KMS-11 (cell line): ENCODE measurements at regions not wholly inside any gene's neighbourhood (a gene's known extent, or its start where the extent isn't known, plus 50 kb on each side); places are given as distances from the start of the nearest gene placed in this dataset.
"Not testable (repeated sequence)": the region's sequence is repeated elsewhere in the genome, so short reads cannot be mapped to it uniquely, and the experiment has no call there.

Experiments
- H2AFZ ChIP-seq: fragments of 200-600 bp; sonication (generic); 2 replicates; pipeline ENCODE4 v1.6.1; 2016; ENCODE audit warnings: antibody characterized with exemption, mixed run types, low read depth
- H3K27ac ChIP-seq: fragments of 200-600 bp; sonication (generic); 2 replicates; pipeline ENCODE4 v1.6.1; 2016; ENCODE audit warnings: mild to moderate bottlenecking, mixed run types
- H3K27me3 ChIP-seq: fragments of 200-600 bp; sonication (generic); 2 replicates; pipeline ENCODE4 v1.6.1; 2017; ENCODE audit warnings: mild to moderate bottlenecking, low read depth, mixed run types, moderate library complexity; ENCODE audit not compliant: insufficient read depth
- H3K36me3 ChIP-seq: fragments of 200-600 bp; sonication (generic); 2 replicates; pipeline ENCODE4 v1.6.1; 2017; ENCODE audit warnings: mild to moderate bottlenecking, mixed run types; ENCODE audit not compliant: insufficient read depth
- H3K4me1 ChIP-seq: fragments of 200-600 bp; sonication (generic); 2 replicates; pipeline ENCODE4 v1.6.1; 2016; ENCODE audit warnings: mild to moderate bottlenecking, low read depth, mixed run types; ENCODE audit not compliant: poor library complexity, severe bottlenecking
- H3K4me2 ChIP-seq: fragments of 200-600 bp; sonication (generic); 2 replicates; pipeline ENCODE4 v1.7.0; 2016; ENCODE audit warnings: mild to moderate bottlenecking, mixed run types
- H3K4me3 ChIP-seq: fragments of 200-600 bp; sonication (generic); IDR thresholded peaks from 2 replicates; pipeline ENCODE4 v1.6.1; 2017; ENCODE audit warnings: low read depth, low read length, mixed read lengths; ENCODE audit not compliant: insufficient read depth
- H3K79me2 ChIP-seq: fragments of 200-600 bp; sonication (generic); 2 replicates; pipeline ENCODE4 v1.6.1; 2016; ENCODE audit warnings: low read depth, mixed run types; ENCODE audit not compliant: insufficient read depth
- H3K9ac ChIP-seq: fragments of 200-600 bp; sonication (generic); 2 replicates; pipeline ENCODE4 v1.6.1; 2016; ENCODE audit warnings: mild to moderate bottlenecking, mixed run types
- H4K20me1 ChIP-seq: fragments of 200-600 bp; sonication (generic); 2 replicates; pipeline ENCODE4 v1.6.1; 2016; ENCODE audit warnings: mild to moderate bottlenecking, mixed run types; ENCODE audit not compliant: insufficient read depth

GRCh38 chr5:34160904-34161303, 117.9 kb upstream of the C1QTNF3 start:
- not testable (repeated sequence) for H3K4me2 ChIP-seq, H3K79me2 ChIP-seq, H3K9ac ChIP-seq, H4K20me1 ChIP-seq, H2AFZ ChIP-seq, H3K27ac ChIP-seq, H3K4me1 ChIP-seq, H3K36me3 ChIP-seq, H3K4me3 ChIP-seq, H3K27me3 ChIP-seq

GRCh38 chr5:34171398-34171797, 128.4 kb upstream of the C1QTNF3 start:
- not testable (repeated sequence) for H3K4me1 ChIP-seq, H4K20me1 ChIP-seq, H3K4me2 ChIP-seq, H3K9ac ChIP-seq, H3K79me2 ChIP-seq, H3K27me3 ChIP-seq, H3K27ac ChIP-seq, H2AFZ ChIP-seq, H3K4me3 ChIP-seq, H3K36me3 ChIP-seq

DNA sequence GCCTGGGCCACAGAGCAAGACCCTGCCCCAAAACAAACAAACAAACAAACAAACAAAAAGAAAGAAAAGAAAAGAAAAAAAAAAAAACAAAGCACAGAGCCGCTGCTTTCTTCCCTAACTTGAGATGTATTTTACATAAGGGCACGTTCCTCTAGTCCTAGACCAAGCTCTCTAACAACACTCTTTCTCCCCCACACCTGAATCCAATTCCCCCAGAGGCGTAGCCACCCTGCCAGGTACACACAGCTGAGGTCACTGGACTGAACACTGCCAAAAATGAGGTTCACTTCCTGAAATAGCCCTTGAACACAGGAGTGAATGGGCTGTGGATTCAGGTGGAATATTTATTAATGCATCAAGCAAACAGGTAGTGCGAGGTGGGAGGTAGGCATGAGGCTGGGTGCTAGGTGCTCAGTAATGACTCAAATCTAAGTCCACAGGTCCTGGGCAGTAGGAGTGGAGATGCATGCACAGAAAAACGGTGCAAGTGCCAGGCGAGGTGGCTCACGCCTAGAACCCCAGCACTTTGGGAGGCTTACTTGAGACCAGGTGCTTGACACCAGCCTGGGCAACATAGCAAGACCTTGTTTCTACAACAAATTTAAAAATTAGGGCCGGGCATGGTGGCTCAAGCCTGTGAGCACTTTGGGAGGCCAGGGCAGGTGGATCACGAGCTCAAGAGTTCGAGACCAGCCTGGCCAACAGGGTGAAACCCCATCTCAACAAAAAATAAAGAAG, 136.6 kb upstream of the C1QTNF3 start:
- H3K4me2 ChIP-seq, H3K4me3 ChIP-seq, H3K27ac ChIP-seq, H3K4me1 ChIP-seq, H3K79me2 ChIP-seq, H3K36me3 ChIP-seq, H3K27me3 ChIP-seq, H4K20me1 ChIP-seq, H2AFZ ChIP-seq, H3K9ac ChIP-seq: not testable (repeated sequence)

GRCh38 chr5:34180225-34180624, 137.2 kb upstream of the C1QTNF3 start:
- H4K20me1 ChIP-seq, H2AFZ ChIP-seq, H3K27me3 ChIP-seq, H3K4me1 ChIP-seq, H3K79me2 ChIP-seq, H3K4me3 ChIP-seq, H3K36me3 ChIP-seq, H3K4me2 ChIP-seq, H3K9ac ChIP-seq, H3K27ac ChIP-seq: not testable (repeated sequence)

DNA sequence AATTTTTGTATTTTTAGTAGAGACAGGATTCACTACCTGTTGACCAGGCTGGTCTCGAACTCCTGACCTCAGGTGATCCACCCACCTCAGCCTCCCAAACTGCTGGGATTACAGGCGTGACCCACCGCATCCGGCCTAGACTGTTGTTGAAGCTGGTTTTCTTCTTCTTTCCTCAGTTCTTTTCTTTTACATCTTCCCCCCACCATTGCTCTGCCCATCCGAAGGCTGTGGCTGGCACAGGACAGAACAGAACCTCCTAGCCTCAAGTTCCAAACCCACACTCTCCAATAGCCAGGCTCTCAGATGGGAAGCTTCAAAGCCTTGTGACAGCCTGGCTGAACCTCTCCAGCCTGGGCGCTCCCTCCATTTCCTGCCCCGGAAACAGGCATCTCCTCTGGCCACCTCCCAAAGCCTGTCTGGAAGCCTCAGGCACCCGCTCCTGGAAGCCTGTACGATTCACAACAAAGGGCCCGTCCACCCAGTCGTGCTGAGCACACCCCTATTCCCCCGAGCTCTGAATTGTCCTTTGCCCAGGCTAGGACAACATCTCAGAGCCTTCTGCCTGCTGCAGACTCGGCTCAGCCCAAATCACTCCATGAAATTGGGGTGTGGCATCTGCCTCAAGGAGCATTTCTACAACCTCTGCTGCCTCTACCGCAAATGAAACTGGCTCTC, 138.1 kb upstream of the C1QTNF3 start:
- not testable (repeated sequence) for H3K4me3 ChIP-seq, H3K36me3 ChIP-seq

GRCh38 chr5:34185005-34185404, 142.0 kb upstream of the C1QTNF3 start:
- not testable (repeated sequence) for H3K27ac ChIP-seq, H3K4me3 ChIP-seq, H3K4me1 ChIP-seq, H3K79me2 ChIP-seq, H3K4me2 ChIP-seq, H3K27me3 ChIP-seq, H3K36me3 ChIP-seq, H3K9ac ChIP-seq, H4K20me1 ChIP-seq, H2AFZ ChIP-seq

More for the DNA sequence above, 138.1 kb upstream of the C1QTNF3 start:
- H3K27me3 ChIP-seq, H3K4me2 ChIP-seq, H4K20me1 ChIP-seq, H3K4me1 ChIP-seq, H3K9ac ChIP-seq, H3K27ac ChIP-seq, H3K79me2 ChIP-seq, H2AFZ ChIP-seq: not testable (repeated sequence)

- not testable (repeated sequence) for H3K79me2 ChIP-seq, H3K4me3 ChIP-seq, H4K20me1 ChIP-seq, H2AFZ ChIP-seq, H3K27ac ChIP-seq, H3K27me3 ChIP-seq, H3K9ac ChIP-seq, H3K36me3 ChIP-seq, H3K4me1 ChIP-seq, H3K4me2 ChIP-seq
Observed at GRCh38 chr5:34185572-34185971, 142.6 kb upstream of the C1QTNF3 start.

- not testable (repeated sequence) for H3K36me3 ChIP-seq, H3K27ac ChIP-seq, H2AFZ ChIP-seq, H3K4me3 ChIP-seq, H3K9ac ChIP-seq, H3K4me2 ChIP-seq, H3K27me3 ChIP-seq, H3K4me1 ChIP-seq, H4K20me1 ChIP-seq, H3K79me2 ChIP-seq
Observed at GRCh38 chr5:34186108-34186507, 143.1 kb upstream of the C1QTNF3 start.

GRCh38 chr5:34186865-34187264, 143.9 kb upstream of the C1QTNF3 start:
- H3K9ac ChIP-seq, H3K27ac ChIP-seq, H3K27me3 ChIP-seq, H3K4me3 ChIP-seq, H3K36me3 ChIP-seq, H3K4me1 ChIP-seq, H2AFZ ChIP-seq, H3K4me2 ChIP-seq, H4K20me1 ChIP-seq, H3K79me2 ChIP-seq: not testable (repeated sequence)

GRCh38 chr5:34187441-34187840, 144.4 kb upstream of the C1QTNF3 start:
- H4K20me1 ChIP-seq, H3K79me2 ChIP-seq, H3K36me3 ChIP-seq, H3K9ac ChIP-seq, H2AFZ ChIP-seq, H3K4me1 ChIP-seq, H3K4me3 ChIP-seq, H3K27ac ChIP-seq, H3K4me2 ChIP-seq, H3K27me3 ChIP-seq: not testable (repeated sequence)
